ENCODE measurements at regions not wholly inside any gene's neighbourhood (a gene's known extent, or its start where the extent isn't known, plus 50 kb on each side); places are given as distances from the start of the nearest gene placed in this dataset.

DNA sequence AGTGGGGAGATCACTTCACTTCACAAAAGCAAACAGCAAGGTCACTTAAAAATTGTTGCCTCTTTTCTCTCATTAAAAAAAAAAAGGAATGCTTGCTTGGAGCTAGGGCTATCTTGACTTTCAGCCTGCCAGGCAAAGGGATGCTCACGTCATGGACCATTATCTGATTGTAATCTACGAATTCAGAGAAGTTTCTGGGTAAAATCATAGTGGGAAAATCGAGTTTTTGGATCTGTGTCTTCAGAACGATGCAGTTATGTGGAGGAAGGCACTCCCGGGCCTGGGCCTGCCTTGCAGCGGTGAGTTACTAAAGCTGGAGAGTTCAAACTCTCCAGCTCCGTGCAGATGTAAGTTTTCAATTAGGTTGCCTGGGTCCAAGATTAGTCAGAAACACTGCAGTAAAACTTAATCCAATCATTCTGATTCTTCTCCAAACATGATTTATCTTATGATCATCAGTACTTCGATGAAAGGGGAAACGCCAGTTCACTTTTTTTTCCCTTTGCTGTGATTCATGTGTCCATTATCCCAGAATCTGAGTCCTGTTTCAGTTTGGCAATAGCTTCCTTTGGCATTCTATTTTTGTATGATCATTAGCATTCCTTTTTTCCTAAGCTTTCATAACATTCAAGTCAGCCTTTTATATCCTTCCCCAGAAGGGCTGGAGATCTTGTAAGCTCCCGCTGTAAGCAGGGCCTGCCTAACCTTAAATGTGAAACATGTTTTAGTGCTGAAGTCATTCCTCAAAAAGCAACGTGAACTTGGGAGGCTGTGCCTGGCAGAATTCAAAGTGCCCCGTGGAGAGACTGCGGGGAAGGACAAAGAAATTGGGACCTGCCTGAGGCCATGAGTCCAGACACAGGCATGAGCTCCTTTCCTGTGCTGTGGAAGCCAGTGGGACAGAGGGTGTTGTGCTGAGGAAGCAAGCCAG is 119.3 kb upstream of the TWIST2 start:
- DNase-seq (ENCODE audit: insufficient read length, low spot score) (no peak), FAIRE-seq (no peak)
- TF ChIP-seq, protein P1, sequence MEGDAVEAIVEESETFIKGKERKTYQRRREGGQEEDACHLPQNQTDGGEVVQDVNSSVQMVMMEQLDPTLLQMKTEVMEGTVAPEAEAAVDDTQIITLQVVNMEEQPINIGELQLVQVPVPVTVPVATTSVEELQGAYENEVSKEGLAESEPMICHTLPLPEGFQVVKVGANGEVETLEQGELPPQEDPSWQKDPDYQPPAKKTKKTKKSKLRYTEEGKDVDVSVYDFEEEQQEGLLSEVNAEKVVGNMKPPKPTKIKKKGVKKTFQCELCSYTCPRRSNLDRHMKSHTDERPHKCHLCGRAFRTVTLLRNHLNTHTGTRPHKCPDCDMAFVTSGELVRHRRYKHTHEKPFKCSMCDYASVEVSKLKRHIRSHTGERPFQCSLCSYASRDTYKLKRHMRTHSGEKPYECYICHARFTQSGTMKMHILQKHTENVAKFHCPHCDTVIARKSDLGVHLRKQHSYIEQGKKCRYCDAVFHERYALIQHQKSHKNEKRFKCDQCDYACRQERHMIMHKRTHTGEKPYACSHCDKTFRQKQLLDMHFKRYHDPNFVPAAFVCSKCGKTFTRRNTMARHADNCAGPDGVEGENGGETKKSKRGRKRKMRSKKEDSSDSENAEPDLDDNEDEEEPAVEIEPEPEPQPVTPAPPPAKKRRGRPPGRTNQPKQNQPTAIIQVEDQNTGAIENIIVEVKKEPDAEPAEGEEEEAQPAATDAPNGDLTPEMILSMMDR (IDR thresholded peaks at IDR 0.05; ENCODE audit: insufficient read depth, missing control alignments): no peak

DNA sequence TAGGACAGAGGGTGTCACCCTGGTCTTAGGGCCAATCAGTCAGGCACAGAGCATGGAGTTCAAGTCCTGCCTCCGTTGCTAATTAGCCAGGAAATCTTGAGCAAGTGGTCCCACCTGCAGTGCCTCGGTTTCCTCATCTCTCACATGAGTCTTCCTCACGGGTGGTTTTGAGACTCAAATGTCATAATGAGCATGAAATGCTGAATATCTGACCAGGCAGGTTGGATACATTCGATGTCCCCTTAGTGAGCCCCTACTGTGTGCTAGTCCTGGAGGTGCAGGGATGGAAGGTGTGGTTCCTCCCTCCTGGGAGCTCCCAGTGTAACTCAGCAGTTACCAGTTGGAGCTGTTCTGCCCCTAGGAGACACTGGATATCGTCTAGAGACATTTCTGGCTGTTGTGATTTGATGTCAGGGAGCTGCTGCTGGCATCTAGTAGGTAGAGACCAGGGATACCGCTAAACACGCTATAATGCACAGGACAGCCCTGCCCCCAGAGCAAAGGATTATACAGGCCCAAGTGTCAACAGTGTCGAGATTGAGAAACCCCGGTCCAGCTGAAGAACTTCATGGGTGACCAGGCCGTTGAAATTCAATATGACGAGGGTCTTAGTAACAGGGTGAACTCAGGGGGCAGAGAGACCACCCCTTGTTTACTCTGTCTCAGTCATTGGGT is 118.5 kb upstream of the TWIST2 start:
- no peak for FAIRE-seq
- no peak for DNase-seq (ENCODE audit: insufficient read length, low spot score)
- TF ChIP-seq, protein P1 (IDR thresholded peaks at IDR 0.05; ENCODE audit: insufficient read depth, missing control alignments): no peak

DNA sequence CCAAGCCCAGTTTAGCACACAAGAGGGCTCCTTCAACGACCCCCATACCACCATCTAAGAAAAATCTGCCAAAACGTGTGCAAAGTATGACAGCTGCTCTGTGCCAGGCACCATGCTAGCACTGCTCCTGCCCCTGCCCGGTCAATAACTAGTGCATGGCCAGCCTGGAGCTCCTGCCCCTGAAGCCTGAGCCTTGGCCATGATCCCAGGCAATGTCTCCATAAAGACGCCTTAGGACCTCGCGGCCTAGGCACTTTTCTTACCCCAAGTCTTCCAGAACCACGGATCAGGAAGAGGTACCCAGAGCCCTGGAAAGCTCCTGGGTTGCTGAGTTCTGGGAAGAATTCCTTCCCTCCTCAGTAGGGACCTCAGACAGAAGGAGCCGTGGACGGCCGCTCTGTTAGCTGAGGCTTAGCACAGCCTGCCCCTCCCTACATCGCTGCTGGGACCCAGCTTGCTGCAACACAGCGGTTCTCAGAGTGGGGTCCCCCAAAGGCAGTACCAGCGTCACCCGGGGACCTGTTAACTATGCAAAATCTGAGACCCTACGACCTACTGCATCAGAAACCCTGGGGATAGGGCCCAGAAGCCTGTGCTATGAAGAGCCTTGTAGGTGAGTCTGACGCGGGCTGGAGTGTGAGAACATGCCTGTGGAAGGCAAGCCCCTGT is 117.8 kb upstream of the TWIST2 start:
- TF ChIP-seq, protein P1 (IDR thresholded peaks at IDR 0.05; ENCODE audit: insufficient read depth, missing control alignments): no peak
- no peak for FAIRE-seq

DNA sequence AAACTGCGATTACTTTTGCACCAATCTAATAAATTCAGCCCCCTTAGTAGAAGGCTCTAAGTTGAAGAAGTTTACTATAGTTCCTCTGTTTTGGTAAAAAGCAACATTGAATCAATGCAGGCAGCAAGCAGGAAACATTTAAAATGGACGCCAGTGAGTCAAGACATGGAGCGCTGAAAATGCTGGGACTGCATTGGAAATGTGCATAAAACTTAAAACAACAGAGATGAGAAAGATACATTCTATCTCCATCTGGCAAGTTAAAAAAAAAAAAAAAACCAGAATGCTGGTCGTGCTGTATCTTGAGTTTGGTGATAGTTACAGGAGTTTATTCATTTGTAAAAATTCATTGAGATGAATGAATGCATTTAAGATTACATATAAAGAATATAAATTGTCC is 117.0 kb upstream of the TWIST2 start:
- DNase-seq (ENCODE audit: insufficient read length, low spot score) (no peak), FAIRE-seq (no peak)
- TF ChIP-seq, protein P1 (IDR thresholded peaks at IDR 0.05; ENCODE audit: insufficient read depth, missing control alignments): no peak

More for the DNA sequence above, 117.8 kb upstream of the TWIST2 start:
- DNase-seq (ENCODE audit: insufficient read length, low spot score): no peak

DNA sequence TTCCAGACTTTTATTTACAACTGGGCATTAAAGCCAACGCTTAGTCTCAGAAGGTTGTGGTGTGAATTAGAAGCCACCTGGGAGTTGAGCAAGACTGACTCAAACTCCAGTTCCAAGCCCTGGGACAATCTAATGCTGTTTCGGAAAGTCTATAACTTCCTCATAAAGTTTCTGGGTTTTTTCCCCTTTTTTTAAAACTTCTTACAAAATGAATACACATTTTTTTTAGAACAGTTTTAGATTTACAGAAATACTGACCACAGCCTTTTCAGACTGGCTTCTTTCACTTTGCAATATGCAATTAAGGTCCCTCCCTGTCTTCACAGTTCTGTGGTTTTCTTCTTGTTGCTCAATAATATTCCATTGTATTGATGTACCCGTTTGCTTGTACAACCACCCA is 115.9 kb upstream of the TWIST2 start:
- TF ChIP-seq, protein P1 (IDR thresholded peaks at IDR 0.05; ENCODE audit: insufficient read depth, missing control alignments): no peak
- FAIRE-seq (no peak), DNase-seq (ENCODE audit: insufficient read length, low spot score) (no peak)

DNA sequence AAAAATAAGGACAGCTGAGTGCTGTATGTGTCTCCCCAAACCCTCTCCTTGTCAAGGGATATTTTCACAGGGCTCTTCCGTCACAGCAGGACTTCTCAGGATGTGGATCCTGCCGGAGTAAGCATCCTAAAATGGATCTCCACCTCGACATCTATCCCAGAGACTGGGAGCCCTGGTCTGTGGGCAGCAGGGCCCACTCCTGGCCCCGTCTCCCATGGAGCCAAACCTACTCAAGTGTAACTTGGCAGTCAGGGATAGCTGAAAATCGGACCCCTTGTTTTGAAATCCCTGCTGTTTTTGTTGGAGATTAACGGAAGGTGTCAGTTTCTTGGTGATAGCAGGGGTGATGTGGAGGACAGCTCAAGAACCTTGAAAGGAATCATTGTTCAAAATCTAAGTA is 109.0 kb upstream of the TWIST2 start:
- DNase-seq (ENCODE audit: insufficient read length, low spot score): no peak
- no peak for FAIRE-seq
- TF ChIP-seq, protein P1 (IDR thresholded peaks at IDR 0.05; ENCODE audit: insufficient read depth, missing control alignments): no peak
